NT2/D1 (cell line): ENCODE measurements at regions not wholly inside any gene's neighbourhood (a gene's known extent, or its start where the extent isn't known, plus 50 kb on each side); places are given as distances from the start of the nearest gene placed in this dataset.

Experiments used
- SUZ12 ChIP-seq: IDR thresholded peaks from 2 replicates; pipeline ENCODE4 v1.6.1; 2011; ENCODE audit not compliant: insufficient read length, insufficient read depth; ENCODE audit errors: extremely low read depth
- YY1 ChIP-seq: IDR thresholded peaks from 2 replicates; pipeline ENCODE4 v1.6.1; 2011; ENCODE audit not compliant: insufficient read length, insufficient read depth
- ZNF274 ChIP-seq: IDR thresholded peaks from 2 replicates; pipeline ENCODE4 v1.6.1; 2011; ENCODE audit warnings: mild to moderate bottlenecking, low read depth, low read length

- TF ChIP-seq ZNF274 (no peak), SUZ12 (no peak), YY1 (no peak)
Measured at GRCh38 chr1:87615901-87616300, 287.2 kb downstream of the LMO4 start.
